ENCODE measurements at regions not wholly inside any gene's neighbourhood (a gene's known extent, or its start where the extent isn't known, plus 50 kb on each side); places are given as distances from the start of the nearest gene placed in this dataset.

GRCh38 chr7:110480964-110481363 is 610.0 kb upstream of the LRRN3 start:
- Histone ChIP-seq H3K36me3 (ENCODE audit: control insufficient read depth, insufficient read depth, low read length) (no peaks in the 10 kb centered on the region), H3K9me3 (ENCODE audit: control insufficient read depth, insufficient read depth, low read length) (no peaks in the 10 kb centered on the region), H2AK5ac (ENCODE audit: low read depth, low read length) (no peak overlapping the region), H3K14ac (replicated peaks; ENCODE audit: low read depth, low read length) (no peak overlapping the region), H3K4me2 (ENCODE audit: low read depth, low read length) (no peak overlapping the region), H2BK20ac (ENCODE audit: low read depth, low read length) (no peak overlapping the region), H4K8ac (ENCODE audit: low read depth in 2 of 2, low read length in 2 of 2) (no peak overlapping the region), H2BK120ac (ENCODE audit: low read depth, low read length) (no peak overlapping the region), H3K4ac (ENCODE audit: low read depth, low read length) (no peak overlapping the region), H2AFZ (replicated peaks; ENCODE audit: low read length, poor library complexity) (no peak overlapping the region), H3K4me1 (ENCODE audit: control insufficient read depth, insufficient read depth, low read length) (no peaks in the 10 kb centered on the region), H2BK5ac (ENCODE audit: low read depth, low read length, poor library complexity, severe bottlenecking) (no peak overlapping the region), H3K79me1 (ENCODE audit: low read depth in 1 of 2, low read length in 2 of 2) (no peaks in the 10 kb centered on the region), H3K23ac (ENCODE audit: low read depth, low read length) (no peak overlapping the region), H3K4me3 (ENCODE audit: insufficient read depth, low read depth, low read length) (no peak overlapping the region), H3K27ac (ENCODE audit: insufficient read depth, low read length) (no peak overlapping the region), H4K91ac (ENCODE audit: insufficient read depth, low read depth, low read length) (no peak overlapping the region), H3K18ac (ENCODE audit: low read depth, low read length) (no peak overlapping the region), H3K9ac (ENCODE audit: low read depth, low read length) (no peak overlapping the region), H3K56ac (ENCODE audit: extremely low read depth, insufficient read depth, low read length) (no peak overlapping the region), H2AK9ac (replicated peaks; ENCODE audit: low read depth, low read length, poor library complexity) (no peak overlapping the region), H3K27me3 (ENCODE audit: control insufficient read depth, insufficient read depth, low read length) (no peaks in the 10 kb centered on the region), H4K20me1 (ENCODE audit: insufficient read depth, low read length) (no peaks in the 10 kb centered on the region), H4K5ac (ENCODE audit: low read depth, low read length) (no peak overlapping the region), H3K9me1 (ENCODE audit: insufficient read depth, low read length) (no peaks in the 10 kb centered on the region), H2BK15ac (ENCODE audit: low read depth, low read length) (no peak overlapping the region)
- no TSS peak for BruUV-seq (replicated peaks)
- in situ Hi-C loops (cut with MboI; ENCODE audit: low sequenced_read_pairs), result no loop called here
- CTCF ChIA-PET, result no interaction called here
- dilution Hi-C loops (cut with HindIII; ENCODE audit: low sequenced_read_pairs, unreplicated experiment), result no loop called here
- no peak for ATAC-seq (ENCODE audit: low read depth)
- no CpG with 5 or more reads among the region's 2 CpGs for WGBS, 2 experiments (ENCODE audit: extremely low coverage in 2 of 2, insufficient read length in 1 of 2)
- POLR2A ChIA-PET (ENCODE audit: unreplicated experiment), result no interaction called here
- TF ChIP-seq SMC3 (IDR thresholded peaks at IDR 0.05; ENCODE audit: low read depth, low read length) (no peak), RFX5 (IDR thresholded peaks at IDR 0.05; ENCODE audit: low read depth, low read length) (no peak), MXI1 (IDR thresholded peaks at IDR 0.05; ENCODE audit: borderline replicate concordance, low read depth, low read length) (no peak), CTCF (conservative IDR thresholded peaks at IDR 0.05; ENCODE audit: low read depth, low read length) (no peak), MAZ (IDR thresholded peaks at IDR 0.05; ENCODE audit: borderline replicate concordance, low read depth, low read length) (no peak), RAD21 (IDR thresholded peaks at IDR 0.05; ENCODE audit: low read length) (no peak), FOS (IDR thresholded peaks at IDR 0.05; ENCODE audit: low read depth, low read length) (no peak), CHD1 (IDR thresholded peaks at IDR 0.05; ENCODE audit: low read depth, low read length) (no peak), CEBPB (IDR thresholded peaks at IDR 0.05; ENCODE audit: low read depth, low read length) (no peak), MAFK (IDR thresholded peaks at IDR 0.05; ENCODE audit: low read depth, low read length) (no peak), POLR2A (IDR thresholded peaks at IDR 0.05; ENCODE audit: low read depth, low read length) (no peak), RCOR1 (IDR thresholded peaks at IDR 0.05; ENCODE audit: insufficient replicate concordance, low read length) (no peak), BHLHE40 (IDR thresholded peaks at IDR 0.05; ENCODE audit: low read depth, low read length) (no peak), NFE2L2 (IDR thresholded peaks at IDR 0.05; ENCODE audit: low read depth, low read length) (no peak), ELK1 (IDR thresholded peaks at IDR 0.05; ENCODE audit: borderline replicate concordance, low read depth, low read length) (no peak)
- TF ChIP-seq, protein P1, sequence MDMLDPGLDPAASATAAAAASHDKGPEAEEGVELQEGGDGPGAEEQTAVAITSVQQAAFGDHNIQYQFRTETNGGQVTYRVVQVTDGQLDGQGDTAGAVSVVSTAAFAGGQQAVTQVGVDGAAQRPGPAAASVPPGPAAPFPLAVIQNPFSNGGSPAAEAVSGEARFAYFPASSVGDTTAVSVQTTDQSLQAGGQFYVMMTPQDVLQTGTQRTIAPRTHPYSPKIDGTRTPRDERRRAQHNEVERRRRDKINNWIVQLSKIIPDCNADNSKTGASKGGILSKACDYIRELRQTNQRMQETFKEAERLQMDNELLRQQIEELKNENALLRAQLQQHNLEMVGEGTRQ (IDR thresholded peaks at IDR 0.05; ENCODE audit: low read depth, low read length), result no peak
- intact Hi-C loops (cut with micrococcal nuclease), result no loop called here
- no peak for DNase-seq
